CD4-positive, alpha-beta T cell treated with Interleukin-4 for 4 hours (primary cell): ENCODE measurements at regions not wholly inside any gene's neighbourhood (a gene's known extent, or its start where the extent isn't known, plus 50 kb on each side); places are given as distances from the start of the nearest gene placed in this dataset.
"Not testable (repeated sequence)": the region's sequence is repeated elsewhere in the genome, so short reads cannot be mapped to it uniquely, and the experiment has no call there.

ENCODE experiments used
- DNase-seq: peaks from one replicate; pipeline ENCODE4 v3.0.0-alpha.2; 2020

DNA sequence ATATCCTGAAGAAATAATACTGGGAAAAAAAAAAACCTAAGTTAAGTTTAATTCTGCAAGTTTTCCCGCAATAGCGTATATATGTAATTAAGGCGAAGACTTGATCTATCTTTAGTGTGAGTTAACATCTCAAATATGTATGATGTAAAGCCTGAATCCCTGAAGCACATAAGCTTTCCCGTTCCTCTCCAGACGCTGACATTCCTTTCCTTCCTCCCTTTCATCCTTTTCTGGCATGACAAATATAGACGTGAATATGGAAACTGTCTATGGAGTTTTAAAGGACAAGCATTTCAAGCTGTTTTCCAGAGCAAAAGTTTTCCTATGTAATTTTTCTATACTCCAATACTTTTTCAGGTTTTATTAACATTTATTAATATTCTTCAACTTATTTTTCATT, 637.0 kb downstream of the COL12A1 start:
- no peak for DNase-seq

DNA sequence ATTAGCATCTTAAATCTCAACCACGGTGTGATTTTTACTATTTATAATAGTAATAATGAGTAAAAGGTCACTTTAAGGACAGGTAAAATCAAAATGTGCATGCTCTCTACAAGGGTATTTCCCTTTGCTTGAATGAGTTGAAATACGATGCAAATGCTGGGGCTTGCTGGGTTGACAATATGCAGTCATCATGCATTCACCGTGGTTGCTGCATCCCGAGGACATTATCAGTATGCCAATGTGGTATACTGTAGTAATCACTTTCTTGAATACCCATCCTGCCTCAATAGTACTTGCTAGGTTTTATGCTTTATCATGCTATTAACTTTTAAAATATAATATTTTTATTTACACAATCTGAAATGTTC, 637.9 kb downstream of the COL12A1 start:
- DNase-seq = not testable (repeated sequence)

DNA sequence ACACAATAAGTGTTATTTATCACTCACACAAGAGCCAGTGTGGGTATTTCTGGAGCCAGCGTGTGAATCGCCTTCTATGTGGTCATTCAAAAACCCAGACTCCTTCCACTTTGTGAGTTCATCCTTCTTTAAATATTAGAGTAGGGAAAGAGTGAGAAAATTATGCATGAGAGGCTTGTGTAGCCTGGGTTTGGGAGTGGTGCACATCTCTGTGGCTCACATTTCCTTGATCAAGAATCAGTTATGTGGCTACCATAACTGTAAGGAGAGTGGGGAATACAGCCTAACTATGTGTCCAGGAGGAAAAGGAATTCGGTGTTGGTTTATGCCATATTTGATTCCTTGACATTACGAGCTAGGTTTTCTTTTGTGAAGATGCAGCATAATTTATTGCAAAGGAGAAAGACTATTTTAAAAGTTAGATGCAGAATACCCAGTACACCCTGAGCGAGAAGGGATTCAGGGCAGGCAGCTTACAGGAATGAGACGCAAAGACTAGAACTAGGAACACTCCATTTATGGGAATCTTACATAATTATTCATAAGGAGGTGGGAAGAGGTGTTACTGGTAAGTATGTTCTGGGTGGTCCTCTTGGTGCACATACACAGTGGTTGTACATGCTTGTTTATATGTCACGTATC, 638.5 kb downstream of the COL12A1 start:
- DNase-seq = no peak

DNA sequence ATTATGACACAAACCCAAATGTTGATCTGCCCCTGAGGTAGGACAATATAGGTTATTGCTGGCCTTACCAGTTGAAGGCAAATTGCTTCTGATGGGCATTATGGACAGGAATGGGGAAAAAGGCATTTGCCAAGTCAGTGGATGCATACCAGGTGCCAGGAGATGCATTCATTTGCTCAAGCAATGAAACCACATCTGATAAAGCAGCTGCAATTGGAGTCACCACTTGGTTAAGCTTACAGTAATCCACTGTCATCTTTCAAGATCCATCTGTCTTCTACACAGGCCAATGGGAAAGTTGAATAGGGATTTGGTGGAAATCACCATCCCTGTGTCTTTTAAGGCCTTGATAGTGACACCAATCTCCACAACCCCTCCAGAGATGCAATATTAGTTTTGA, 648.6 kb downstream of the COL12A1 start:
- DNase-seq = no peak

DNA sequence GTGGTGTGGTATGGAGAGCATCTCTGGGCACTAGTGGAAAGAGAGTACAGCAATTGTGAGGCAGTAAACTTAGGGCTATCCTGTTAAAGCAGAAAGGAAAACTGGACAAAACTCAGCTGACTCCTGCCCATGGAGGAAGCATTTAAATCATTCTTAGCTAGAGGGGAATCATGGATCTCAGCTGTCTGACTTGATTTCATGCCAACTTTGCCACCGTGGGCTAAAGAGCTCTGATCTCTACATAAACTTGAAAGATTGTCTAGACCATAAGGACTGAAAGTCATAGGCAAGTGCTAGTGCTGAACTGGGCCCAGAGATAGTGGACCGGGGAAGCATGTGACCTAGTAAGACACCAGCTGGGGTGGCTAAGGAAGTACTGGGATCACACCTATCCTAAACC, 651.8 kb downstream of the COL12A1 start:
- DNase-seq = no peak

DNA sequence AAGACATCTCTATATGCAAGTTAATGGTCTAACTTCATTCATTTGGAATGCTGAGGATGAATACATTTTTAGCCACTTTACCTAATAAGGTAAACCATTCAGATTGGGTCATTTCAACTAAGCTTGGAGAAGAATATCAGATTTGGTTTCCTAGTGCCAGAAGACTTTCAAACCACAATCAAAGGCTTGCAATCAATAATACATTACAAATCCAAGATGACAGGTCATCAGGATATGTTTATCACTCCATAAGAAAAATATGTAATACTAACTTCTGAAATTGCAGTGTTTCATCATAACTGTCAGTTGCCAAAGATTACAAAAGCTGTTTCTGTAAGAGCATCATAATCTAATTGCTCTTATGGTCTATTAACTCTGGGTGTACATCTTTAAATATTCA, 654.0 kb downstream of the COL12A1 start:
- no peak for DNase-seq

DNA sequence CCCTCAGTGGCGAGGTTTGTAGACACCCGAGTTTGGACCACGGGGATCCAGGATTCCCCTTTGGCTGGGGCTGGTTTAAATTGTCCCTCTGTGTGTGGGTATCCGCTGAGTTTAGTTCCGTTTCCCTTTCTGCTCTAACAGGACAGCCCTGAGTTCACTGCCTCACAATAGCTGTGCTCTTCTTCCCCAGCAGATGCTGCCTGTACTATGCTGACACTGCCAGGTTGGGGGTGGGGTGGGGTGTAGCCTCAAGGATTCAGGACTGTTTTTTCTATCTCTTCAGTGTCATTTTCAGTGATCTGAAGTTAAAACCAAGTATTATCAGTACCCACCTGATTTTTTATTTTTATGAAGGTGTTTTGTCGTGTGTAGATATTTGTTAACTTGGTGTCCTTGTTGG, 655.0 kb downstream of the COL12A1 start:
- no peak for DNase-seq

DNA sequence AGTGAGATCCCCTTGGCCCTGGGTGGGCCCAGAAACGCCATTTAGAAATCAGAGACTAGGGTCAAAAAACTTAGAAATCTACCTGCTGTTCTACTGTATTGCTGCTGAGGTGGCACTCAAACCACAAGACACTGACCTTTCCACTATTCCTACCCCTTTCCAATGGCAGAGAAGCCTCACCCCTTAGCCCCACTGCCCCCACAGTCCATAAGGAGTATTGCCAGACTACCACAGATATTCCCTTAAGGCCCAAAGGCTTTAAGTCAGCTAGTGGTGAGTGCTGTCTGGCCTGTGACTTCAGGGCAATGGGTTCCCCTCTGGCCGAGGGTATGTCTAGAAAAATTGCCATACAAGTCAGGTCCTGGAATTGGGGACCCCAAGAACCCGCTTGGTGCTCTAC, 656.1 kb downstream of the COL12A1 start:
- DNase-seq = no peak

DNA sequence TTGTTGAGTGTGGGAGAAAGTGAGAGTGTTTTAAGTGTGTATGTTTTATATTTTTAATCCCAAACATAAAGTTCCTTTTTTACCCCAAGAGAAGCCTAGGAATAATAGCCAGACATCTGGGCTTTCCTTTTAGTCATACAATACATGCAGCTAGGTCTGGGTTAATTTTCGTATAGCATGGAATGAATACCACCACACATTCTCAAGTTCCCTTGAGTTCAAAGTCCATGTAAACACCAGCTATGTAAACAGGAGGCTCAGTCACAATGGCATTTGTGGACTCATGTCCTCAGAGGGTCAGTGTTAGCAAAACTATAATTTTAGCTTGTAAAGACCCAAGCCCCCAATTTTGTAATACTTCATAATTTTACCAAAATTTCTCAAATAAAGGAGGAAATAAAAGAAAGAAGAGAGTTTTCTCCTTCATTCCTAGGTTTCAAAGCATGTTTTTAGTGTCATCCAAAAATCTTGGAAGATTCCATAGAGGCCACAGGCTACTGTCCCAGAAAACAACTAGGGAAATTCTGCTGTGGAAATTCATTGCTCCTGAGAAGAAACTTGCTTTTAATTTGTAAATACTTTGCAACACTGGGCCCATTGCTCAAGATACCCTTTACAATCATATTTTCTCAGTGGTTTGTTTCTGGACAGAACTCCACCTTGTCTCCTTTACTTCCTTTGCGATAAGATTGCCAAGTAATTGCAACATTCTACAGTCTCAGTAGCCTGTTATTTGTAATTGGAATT, 671.2 kb downstream of the COL12A1 start:
- no peak for DNase-seq

DNA sequence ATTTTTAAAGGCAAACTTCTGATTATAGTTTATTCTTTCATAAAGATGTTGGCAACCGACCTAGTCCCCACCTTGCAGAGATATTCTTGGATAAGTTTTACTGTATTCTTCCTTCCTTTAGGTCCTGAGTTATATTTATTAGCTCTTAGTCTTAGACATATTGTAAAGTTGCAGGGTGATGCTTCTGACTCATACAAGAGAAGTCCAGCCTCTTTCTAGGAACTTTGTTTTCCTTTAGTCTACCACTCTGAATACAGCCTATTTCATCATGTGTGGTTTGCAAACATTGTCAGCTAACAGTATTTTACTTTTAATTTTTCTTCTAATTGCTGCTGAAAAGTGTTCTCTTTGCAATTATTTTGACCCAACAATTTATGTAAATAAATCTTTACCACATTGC, 686.7 kb downstream of the COL12A1 start:
- DNase-seq = no peak

DNA sequence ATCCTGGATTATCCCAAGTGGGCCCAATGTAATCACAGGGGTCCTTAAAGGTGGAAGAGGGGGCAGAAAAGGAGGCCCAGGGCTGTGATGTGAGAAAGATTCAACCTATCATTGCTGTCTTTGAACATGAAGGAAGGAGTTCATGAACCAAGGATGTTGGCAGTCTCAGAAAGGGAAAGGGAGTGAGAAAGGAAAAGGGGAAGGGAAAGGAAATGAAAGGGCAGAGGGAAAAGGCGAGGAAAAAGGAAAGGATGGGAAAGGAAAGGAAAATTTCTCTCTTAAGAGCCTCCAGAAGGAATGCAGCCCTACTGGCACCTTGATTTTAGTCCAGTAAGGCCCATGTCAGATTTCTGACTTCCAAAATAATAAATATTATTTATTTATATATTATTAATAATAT, 687.8 kb downstream of the COL12A1 start:
- no peak for DNase-seq

DNA sequence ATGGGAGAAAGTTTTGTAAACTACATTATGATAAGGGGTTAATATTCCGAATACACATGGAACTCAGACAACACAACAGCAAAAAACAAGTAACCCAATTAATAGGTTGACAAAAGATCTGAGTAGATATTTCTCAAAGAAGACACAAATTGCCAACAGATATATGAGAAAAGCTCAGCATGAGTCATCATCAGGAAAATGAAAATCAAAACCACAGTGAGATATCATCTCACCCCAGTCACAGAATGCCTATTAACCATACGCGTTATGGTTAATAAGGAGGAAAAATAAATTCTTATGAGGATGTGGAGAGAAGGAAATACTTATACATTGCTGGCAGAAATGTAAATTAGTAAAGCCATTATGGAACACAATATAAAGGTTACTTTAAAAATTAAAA, 695.0 kb downstream of the COL12A1 start:
- DNase-seq = no peak

DNA sequence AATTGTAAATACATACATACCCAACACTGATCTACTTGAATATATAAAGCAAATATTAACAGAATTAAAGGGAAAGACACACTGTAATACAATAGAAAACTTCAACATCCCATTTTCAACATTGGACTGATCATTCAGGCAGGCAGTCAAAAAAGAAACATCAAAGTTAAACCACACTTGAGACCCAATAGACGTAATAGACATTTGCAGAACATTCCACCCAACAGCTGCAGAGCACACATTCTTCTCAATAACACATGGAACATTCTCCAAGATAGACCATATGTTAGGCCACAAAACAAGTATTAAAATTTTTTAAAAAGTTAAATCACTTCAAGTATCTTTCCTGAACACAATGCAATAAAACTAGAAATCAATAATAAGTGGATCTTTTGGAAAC, 698.2 kb downstream of the COL12A1 start:
- DNase-seq = no peak

DNA sequence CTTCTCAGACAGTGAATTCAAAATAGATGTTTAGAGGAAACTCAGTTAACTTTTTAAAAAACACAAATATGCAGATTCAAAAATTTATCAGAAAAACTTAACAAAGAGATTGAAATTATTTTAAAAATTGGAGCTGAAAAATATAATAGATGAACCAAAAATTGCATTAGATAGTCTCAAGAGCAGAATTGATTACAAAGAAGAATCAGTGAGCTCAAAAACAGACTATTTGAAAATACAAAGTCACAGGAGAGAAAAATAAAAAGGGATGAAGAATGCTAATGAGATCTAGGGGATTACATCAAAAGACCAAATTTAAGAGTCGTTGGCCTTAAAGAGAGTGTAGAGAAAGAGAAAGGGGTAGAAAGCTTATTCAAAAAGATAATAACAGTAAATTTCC, 700.5 kb downstream of the COL12A1 start:
- no peak for DNase-seq

DNA sequence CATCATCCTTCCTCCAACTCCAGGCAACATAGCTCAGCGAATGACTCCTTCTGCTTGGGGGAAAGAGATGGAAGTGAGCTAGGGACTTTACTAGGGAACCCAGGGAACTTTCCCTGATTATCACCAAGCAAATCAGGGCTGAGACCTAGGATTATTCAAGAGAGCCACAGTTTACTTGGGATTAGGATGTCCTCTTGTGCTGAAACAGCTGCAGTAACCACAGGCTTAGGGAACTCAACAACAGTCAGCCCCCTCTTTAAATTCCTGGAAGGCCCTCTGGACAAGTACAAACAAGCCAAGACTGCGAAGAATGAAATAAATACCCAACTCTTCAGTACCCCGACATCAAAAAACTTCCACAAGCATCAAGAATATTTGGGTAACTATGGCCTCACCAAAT, 700.9 kb downstream of the COL12A1 start:
- DNase-seq = no peak

DNA sequence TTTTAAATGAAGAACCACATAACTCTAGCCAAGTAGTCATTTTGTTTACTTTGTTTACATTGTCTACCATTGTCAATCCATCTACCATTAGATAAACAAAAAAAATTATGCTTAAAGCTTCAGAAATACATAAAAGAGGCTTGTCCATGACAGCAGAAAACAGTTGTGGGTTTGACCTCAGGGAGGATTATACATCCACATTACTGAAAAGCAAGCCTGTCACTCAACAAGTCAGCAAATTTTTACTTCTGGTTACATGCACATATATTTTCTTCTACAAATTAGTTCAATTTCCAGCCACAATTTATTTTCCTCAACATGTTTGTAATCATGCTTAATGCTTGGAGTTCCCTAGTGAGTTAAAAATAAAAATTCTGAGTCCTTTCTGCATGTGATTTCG, 713.3 kb downstream of the COL12A1 start:
- DNase-seq = no peak

DNA sequence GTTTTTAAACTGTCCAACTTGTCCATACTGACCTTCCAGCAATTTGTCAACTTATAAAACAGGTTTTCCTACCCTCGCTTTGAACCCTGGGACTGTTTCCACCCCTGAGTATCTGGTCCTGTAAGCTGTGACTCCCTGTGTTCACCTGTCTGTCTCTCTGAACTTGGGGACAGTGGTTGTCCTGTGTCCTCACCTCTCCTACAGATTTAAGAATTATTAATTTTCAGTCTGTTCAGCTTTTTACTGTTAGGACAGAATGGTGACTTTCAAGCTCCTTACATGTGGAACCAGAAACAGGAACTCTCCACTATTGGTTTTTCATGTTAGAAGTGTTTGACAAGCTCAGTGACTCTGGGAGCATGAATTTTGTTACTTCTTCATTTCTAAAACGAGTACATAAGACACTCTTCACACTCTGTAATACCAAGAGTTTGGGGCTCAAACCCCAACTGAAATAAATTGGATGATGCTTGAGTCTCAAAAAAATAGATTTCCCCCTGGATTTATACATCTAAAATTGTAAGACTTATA, 713.9 kb downstream of the COL12A1 start:
- no peak for DNase-seq

DNA sequence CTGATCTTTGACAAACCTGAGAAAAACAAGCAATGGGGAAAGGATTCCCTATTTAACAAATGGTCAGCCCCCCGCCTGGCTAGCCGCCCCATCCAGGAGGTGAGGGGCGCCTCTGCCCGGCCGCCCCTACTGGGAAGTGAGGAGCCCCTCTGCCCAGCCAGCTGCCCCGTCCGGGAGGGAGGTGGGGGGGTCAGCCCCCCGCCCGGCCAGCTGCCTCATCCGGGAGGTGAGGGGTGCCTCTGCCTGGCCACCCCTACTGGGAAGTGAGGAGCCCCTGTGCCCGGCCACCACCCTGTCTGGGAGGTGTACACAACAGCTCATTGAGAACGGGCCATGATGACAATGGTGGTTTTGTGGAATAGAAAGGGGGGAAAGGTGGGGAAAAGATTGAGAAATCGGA, 717.1 kb downstream of the COL12A1 start:
- not testable (repeated sequence) for DNase-seq

DNA sequence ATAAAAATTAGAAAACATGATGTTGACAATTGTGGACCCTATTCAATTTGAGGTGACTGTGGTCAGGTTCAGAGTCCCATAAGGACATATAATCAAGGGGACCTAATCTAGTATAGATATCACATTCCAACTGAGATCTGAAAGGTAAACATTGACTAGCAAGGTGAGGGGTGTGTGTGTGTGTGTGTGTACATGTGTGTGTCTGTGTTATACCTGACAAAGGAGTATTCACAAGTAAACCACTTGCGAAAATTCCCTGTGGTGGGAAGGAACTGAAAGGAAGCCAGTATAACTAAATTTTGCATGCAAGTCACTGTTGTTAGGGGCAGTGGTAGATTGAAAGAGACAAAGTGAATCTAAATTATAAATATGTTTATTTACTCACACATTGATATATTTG, 723.7 kb downstream of the COL12A1 start:
- no peak for DNase-seq

DNA sequence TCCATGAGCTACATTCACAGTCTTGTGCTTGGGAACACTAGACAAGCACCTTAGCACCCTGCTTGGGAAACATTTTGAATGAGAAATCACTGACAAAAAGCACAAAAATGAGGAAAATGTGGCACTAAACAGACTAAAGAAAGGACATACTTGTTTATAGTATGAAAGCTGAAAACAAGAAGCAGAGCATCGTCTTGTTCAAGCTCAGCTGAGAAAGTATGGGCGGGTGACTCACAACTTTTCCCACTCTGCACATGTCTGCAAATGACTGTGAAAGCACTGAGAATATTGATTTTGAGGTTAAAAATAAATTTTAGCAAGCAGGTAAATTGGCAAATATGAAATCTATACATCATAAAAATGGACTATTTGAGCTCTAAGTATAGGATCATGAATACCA, 725.3 kb downstream of the COL12A1 start:
- DNase-seq = no peak

DNA sequence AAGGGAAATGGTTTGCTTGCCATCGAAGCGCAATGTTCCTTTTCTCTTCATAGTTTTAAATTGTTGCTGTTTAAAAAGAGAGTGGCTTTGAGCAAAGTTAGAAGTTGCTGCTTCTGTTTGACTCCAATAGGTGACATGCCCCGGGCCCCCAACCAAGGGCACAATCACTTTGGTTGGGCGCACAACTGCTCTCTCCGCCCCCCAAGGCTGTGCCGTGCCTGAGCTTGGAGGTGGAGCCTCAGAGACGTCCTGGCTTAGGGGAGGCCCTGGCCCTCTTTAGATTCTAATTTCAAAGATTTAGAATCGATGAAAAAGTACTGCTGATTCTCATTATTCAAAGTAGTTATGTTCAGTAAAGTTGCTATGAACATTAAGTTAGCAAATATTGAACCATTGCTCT, 725.9 kb downstream of the COL12A1 start:
- no peak for DNase-seq

DNA sequence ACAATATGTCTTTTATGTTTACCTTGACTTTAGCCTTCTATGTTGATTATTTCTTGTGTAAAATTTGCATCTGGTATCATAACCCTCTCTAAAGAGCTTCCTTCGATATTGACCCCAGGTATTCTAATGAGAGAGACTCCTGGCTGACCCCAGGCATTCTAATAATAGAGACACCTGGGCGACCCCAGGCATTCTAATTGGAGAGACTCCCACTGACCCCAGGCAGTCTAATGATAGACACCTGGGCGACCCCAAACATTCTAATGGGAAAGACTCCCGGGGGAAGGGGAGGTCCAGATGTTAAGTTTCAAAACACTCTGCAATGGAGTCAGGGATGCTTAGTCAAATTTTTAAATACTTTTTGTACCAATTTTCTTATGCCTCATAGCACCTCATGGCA, 726.4 kb downstream of the COL12A1 start:
- no peak for DNase-seq

DNA sequence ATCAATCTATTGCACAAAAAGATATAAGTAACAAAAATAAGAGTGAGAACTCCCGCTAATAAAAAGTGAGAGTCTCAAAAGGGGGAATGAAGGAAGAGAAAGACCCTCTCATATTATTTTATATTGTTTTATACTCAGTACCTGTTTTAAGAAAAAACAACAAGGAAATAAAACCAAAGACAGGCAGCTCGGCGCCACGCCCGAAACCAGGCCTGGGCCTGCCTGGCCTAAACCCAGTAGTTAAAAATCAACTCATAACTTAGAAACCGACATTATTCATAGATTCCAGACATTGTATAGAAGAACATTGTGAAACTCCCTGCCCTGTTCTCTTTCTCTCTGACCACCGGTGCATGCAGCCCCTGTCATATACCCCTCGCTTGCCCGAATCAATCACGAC, 731.8 kb downstream of the COL12A1 start:
- not testable (repeated sequence) for DNase-seq

DNA sequence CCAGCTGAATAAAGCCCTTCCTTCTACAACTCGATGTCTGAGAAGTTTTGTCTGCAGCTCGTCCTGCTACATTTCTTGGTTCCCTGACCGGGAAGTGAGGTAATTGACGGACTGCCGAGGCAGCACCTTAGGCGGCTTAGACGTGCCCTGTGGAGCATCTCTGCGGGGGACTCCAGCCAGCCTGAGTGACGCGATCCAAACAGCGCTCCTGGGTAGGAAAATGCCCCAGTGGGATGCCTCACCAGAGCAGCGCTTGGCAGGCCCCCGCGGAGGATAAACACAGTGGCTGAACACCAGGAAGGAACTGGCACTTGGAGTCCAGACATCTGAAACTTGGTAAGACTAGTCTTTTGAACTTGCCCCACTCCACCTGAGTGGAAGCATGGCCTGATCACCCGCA, 737.3 kb downstream of the COL12A1 start:
- DNase-seq = not testable (repeated sequence)
